ENCODE measurements at regions not wholly inside any gene's neighbourhood (a gene's known extent, or its start where the extent isn't known, plus 50 kb on each side); places are given as distances from the start of the nearest gene placed in this dataset.

DNA sequence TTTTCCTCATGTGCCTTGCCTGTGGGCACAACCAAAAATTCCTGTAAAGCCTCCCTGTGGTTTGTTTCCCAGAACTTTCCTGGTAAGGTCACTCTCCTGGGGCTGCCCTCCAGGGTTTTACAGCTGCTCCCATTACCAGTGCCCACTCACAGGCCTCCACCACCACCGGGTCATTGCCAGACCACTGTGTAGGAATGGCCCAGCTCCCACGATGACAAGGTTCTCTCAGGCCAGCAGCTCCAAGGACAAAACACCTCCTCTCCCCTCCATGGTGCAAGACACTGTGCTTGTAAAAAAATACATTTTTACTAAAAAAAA is 96.1 kb upstream of the AKIP1 start (continued):
- no peak for TF ChIP-seq EHMT2 (IDR thresholded peaks at IDR 0.05)

DNA sequence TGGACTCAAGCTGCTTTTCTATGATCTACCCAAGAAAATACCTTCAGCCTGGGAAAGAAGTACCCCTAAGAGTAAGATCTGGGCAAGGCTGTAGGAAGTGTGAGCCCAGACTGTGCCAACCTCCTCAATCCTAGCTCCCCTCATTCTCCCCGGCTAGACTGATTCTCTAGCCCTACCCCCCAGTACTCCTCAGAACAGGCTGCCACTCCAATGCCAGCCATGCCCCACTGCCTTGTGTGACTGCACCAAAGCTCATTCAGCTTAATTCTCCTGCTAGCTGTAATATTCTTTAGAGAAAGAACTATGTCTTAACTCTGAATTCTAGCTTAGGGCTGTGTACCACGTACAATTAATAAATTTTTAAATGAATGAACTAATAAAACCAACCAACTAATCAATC is 92.6 kb upstream of the AKIP1 start:
- Histone ChIP-seq H3K9me1 (ENCODE audit: control insufficient read depth, insufficient read depth, low read length) (no peaks in the 10 kb centered on the region), H2AFZ (ENCODE audit: low read depth, low read length) (no peak overlapping the region), H3K4me3 (no peak overlapping the region), H3K27me3 (ENCODE audit: control insufficient read depth in 2 of 2, insufficient read depth in 2 of 2, low read length in 2 of 2) (no peaks in the 10 kb centered on the region; a peak in 3 of 5 replicates), H3K36me3 (ENCODE audit: control insufficient read depth, insufficient read depth, low read length) (no peaks in the 10 kb centered on the region), H3K9ac (ENCODE audit: insufficient read depth in 1 of 2, low read depth in 2 of 2, low read length in 2 of 2) (no peak overlapping the region), H3K9me3 (replicated peaks; ENCODE audit: control insufficient read depth, insufficient read depth, low read depth, low read length) (no peaks in the 10 kb centered on the region), H3K4me1 (replicated peaks in 1 of 2; ENCODE audit: control insufficient read depth in 2 of 2, insufficient read depth in 2 of 2, low read length in 2 of 2) (no peaks in the 10 kb centered on the region; a peak in 1 of 5 replicates), H3K4me2 (ENCODE audit: insufficient read depth, low read length) (no peak overlapping the region), H3K79me2 (ENCODE audit: control insufficient read depth, insufficient read depth, low read length) (no peaks in the 10 kb centered on the region), H3K27ac (ENCODE audit: extremely low read depth, low read depth, low read length) (no peak overlapping the region), H4K20me1 (replicated peaks; ENCODE audit: control insufficient read depth, insufficient read depth, low read length) (no peaks in the 10 kb centered on the region)
- BruUV-seq (replicated peaks) = no TSS peak
- ChIA-PET CTCF (ENCODE audit: low intra/inter-chr PET ratio) (no interaction called here), POLR2A (interaction anchor here (0.6 to 2.0 kb wide), 3 partner anchors 8 to 257 kb away, joined by 3 to 8 read pairs (median 3); no protein-coding TSS in a partner anchor)
- FAIRE-seq (no peak), ATAC-seq (no peak), DNase-seq (ENCODE audit: extremely low read depth in 1 of 4, low spot score in 3 of 4) (no peak)
- in situ Hi-C loops (cut with MboI) (no loop called here), intact Hi-C loops (cut with micrococcal nuclease) (no loop called here)
- 14% methylated on average over 2 of the region's 2 CpGs for WGBS (ENCODE audit: insufficient coverage, low coverage, missing lambda C conversion rate)
- TF ChIP-seq, protein P1, sequence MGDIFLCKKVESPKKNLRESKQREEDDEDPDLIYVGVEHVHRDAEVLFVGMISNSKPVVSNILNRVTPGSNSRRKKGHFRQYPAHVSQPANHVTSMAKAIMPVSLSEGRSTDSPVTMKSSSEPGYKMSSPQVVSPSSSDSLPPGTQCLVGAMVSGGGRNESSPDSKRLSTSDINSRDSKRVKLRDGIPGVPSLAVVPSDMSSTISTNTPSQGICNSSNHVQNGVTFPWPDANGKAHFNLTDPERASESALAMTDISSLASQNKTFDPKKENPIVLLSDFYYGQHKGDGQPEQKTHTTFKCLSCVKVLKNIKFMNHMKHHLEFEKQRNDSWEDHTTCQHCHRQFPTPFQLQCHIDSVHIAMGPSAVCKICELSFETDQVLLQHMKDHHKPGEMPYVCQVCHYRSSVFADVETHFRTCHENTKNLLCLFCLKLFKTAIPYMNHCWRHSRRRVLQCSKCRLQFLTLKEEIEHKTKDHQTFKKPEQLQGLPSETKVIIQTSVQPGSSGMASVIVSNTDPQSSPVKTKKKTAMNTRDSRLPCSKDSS (IDR thresholded peaks at IDR 0.05; ENCODE audit: low read depth, partially characterized antibody) = no peak
- TF ChIP-seq, protein P2, sequence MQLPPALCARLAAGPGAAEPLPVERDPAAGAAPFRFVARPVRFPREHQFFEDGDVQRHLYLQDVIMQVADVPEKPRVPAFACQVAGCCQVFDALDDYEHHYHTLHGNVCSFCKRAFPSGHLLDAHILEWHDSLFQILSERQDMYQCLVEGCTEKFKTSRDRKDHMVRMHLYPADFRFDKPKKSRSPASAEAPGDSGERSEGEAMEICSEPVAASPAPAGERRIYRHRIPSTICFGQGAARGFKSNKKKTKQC (CRISPR knock-in tag; IDR thresholded peaks at IDR 0.05) = no peak
- no peak for TF ChIP-seq SMC3 (conservative IDR thresholded peaks at IDR 0.05; ENCODE audit: insufficient read depth, low read depth, low read length)
- TF ChIP-seq NCOR1 (IDR thresholded peaks at IDR 0.05) = no peak
- TF ChIP-seq SNRNP70 (optimal IDR thresholded peaks at IDR 0.05; ENCODE audit: low read depth, low read length) = no peak
- TF ChIP-seq PHTF2 (CRISPR knock-in tag; IDR thresholded peaks at IDR 0.05) = no peak
- TF ChIP-seq RBM22 (IDR thresholded peaks at IDR 0.05; ENCODE audit: low read depth, low read length, poor library complexity, severe bottlenecking) = no peak
- TF ChIP-seq HNRNPH1 (optimal IDR thresholded peaks at IDR 0.05; ENCODE audit: low read depth, low read length) = no peak
- TF ChIP-seq SRSF3 (IDR thresholded peaks at IDR 0.05; ENCODE audit: insufficient read depth, low read length) = no peak
- no peak for TF ChIP-seq ZNF583 (CRISPR knock-in tag; IDR thresholded peaks at IDR 0.05)
- TF ChIP-seq SMARCA4 (IDR thresholded peaks at IDR 0.05) = no peak

Measured in K562 (cell line).